Adrenal gland (tissue), 5 donors: ENCODE measurements at regions not wholly inside any gene's neighbourhood (a gene's known extent, or its start where the extent isn't known, plus 50 kb on each side); places are given as distances from the start of the nearest gene placed in this dataset.

Experiments used
- POLR2A ChIP-seq, 2 donors: fragments of 450-650 bp; IDR thresholded peaks; one replicate each; pipeline ENCODE4 v1.6.1; 2017; ENCODE audit warnings: antibody characterized with exemption in 2 of 2, mild to moderate bottlenecking in 2 of 2, moderate library complexity in 1 of 2
- TF ChIP-seq, protein P1 (sequence below), 6 experiments: fragments of 450-650 bp in 4 of 6; fragments of 200-600 bp in 2 of 6; sonication (generic) in 1 of 6; IDR thresholded peaks; 1 replicate in 5 of 6; 2 replicates in 1 of 6; pipeline versions ENCODE4 v1.5.1 to v1.8.0; 2016 to 2021; ENCODE audit warnings: antibody characterized with exemption in 6 of 6, mild to moderate bottlenecking in 2 of 6, moderate library complexity in 1 of 6
- donor health status: DM: no; HTN: no; CAD: no.

DNA sequence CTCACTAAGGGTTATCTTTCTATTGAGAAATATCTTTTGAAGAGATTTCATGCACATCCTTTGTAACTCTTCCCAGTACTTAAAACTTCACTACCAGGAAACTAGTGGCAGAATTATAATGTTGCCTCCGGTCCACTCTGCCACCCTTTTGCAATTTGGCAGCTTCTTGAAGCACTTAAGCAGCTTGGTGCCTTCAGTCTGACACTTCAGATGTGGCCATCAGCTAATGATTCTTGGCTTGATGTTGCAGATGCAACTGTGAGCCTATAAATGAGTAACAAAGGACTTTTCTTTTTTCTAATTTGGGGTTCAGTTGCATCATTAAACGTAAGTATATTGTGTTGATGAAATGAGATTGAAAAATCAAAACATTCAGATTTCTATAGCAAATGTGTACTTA, 187.5 kb upstream of the C21orf91 start:
- TF ChIP-seq, protein P1, sequence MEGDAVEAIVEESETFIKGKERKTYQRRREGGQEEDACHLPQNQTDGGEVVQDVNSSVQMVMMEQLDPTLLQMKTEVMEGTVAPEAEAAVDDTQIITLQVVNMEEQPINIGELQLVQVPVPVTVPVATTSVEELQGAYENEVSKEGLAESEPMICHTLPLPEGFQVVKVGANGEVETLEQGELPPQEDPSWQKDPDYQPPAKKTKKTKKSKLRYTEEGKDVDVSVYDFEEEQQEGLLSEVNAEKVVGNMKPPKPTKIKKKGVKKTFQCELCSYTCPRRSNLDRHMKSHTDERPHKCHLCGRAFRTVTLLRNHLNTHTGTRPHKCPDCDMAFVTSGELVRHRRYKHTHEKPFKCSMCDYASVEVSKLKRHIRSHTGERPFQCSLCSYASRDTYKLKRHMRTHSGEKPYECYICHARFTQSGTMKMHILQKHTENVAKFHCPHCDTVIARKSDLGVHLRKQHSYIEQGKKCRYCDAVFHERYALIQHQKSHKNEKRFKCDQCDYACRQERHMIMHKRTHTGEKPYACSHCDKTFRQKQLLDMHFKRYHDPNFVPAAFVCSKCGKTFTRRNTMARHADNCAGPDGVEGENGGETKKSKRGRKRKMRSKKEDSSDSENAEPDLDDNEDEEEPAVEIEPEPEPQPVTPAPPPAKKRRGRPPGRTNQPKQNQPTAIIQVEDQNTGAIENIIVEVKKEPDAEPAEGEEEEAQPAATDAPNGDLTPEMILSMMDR (IDR thresholded peaks at IDR 0.05): no peak
- TF ChIP-seq POLR2A (IDR thresholded peaks at IDR 0.05): no peak
